Erythroblast (primary cell): ENCODE measurements at regions not wholly inside any gene's neighbourhood (a gene's known extent, or its start where the extent isn't known, plus 50 kb on each side); places are given as distances from the start of the nearest gene placed in this dataset.

Experiments
- GATA1 ChIP-seq: IDR thresholded peaks from 2 replicates; pipeline ENCODE4 v1.6.1; 2011; ENCODE audit warnings: low read depth, mild to moderate bottlenecking, control low read depth, low read length, moderate library complexity
- POLR2A ChIP-seq: IDR thresholded peaks from 2 replicates; pipeline ENCODE4 v1.6.1; 2011; ENCODE audit warnings: mild to moderate bottlenecking, low read length

GRCh38 chr6:66238851-66239250 is 531.8 kb upstream of the EYS start:
- no peak for TF ChIP-seq POLR2A
- no peak for TF ChIP-seq GATA1
